TTC549 (cell line): ENCODE measurements at regions not wholly inside any gene's neighbourhood (a gene's known extent, or its start where the extent isn't known, plus 50 kb on each side); places are given as distances from the start of the nearest gene placed in this dataset.

Experiments
- FAIRE-seq: peaks from 2 replicates; lab custom pipeline; 2012; peaks lifted over from hg19 to GRCh38; lab: Jason Lieb, UNC

DNA sequence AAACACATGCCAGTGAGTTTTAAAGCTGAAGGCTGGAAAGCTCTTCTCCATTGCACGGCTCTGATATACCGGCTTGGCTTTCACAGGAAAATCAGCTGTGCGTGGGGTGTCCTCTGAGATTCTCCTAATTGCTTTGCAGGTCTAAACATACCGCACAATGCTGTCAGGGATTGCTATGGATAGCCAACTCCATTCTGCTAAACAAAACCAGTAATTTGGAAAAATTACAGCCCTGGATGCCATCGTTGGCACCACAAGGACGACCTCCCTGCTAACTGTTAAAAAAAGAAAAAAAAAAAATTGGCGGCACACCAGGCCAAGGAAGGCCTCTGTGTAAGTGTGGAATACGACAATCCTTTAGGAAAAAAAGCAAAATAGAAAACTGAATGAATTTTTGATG lies 118.6 kb upstream of the ADARB2 start:
- FAIRE-seq: no peak

- no peak for FAIRE-seq
Measured at GRCh38 chr10:1854271-1854670, 116.9 kb upstream of the ADARB2 start.

DNA sequence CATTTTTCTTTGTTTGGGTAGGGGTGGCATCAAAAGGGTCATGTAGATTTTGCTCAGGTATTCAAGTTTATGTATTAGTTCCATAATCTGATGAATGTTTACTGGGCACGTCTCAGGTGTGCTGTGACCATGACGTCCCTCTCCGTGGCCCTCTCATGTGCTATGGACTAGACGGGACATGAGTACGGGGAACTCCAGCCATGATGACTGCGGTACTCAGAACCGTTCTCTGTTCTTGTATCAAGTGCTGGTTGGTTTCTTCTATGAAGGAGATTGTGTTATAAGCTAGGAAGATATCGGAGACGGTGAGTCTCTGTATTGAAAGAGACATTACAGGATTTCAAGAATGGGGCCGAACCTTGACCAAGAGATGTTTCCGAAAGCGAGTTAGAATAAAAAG lies 116.5 kb upstream of the ADARB2 start:
- no peak for FAIRE-seq

- FAIRE-seq: no peak
Measured at GRCh38 chr10:1852841-1853240, 115.5 kb upstream of the ADARB2 start.

DNA sequence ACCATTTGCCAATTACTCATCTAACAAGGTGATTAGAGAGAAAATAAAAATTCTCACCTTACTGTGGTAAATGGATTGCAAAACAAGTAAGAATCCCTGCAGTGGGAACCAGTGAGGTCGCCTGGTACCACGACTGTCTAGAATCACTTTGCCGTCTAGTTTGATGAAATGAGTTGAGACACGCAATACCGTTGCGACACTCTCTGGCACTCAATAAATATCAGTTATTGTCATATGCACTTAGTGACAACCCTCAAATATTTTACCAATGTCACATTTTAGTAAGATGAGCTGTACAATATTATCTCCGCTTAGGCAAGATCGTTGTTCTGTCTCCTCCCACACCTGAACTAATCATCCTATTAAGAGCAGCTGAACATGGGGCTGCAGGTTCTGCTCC lies 114.4 kb upstream of the ADARB2 start:
- FAIRE-seq: no peak

GRCh38 chr10:1850971-1851527 lies 113.7 kb upstream of the ADARB2 start:
- no peak for FAIRE-seq

GRCh38 chr10:1847361-1847760 lies 110.0 kb upstream of the ADARB2 start:
- FAIRE-seq: no peak

DNA sequence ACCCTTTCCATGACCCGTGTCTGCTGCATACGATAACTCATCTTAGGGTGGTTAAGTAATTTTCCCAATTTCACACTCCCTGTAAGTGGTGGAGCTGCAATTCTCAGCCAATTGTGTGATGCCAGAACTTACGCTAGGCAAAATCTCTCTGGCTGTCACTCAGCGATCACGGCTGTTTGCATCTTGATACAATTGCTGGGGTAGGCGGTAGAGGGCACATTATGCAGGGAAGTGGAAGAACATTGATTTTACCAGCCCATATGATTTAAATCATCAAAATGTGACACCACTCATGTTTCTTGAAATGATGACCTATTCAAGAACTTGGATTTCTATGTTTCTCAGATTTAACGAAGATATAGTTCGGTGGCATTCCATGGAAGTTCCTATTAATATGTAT lies 108.7 kb upstream of the ADARB2 start:
- FAIRE-seq: no peak

DNA sequence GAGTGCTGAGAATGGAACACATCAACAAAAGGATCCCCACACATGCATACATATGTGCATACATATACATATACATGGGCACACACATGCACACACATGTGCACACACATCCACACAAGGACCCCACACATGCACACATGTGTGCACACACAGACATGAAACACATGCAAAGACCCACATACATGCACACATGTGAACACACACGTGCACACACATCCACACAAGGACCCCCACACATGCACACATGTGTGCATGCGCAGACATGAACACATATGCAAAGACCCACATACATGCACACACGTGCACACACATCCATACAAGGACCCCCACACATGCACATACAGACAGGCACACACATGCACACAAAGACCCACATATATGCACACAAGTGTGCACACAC lies 104.4 kb upstream of the ADARB2 start:
- FAIRE-seq: no peak

- no peak for FAIRE-seq
Measured at GRCh38 chr10:1829712-1830111, 92.4 kb upstream of the ADARB2 start.

- no peak for FAIRE-seq
Measured at GRCh38 chr10:1824928-1825327, 87.6 kb upstream of the ADARB2 start.

DNA sequence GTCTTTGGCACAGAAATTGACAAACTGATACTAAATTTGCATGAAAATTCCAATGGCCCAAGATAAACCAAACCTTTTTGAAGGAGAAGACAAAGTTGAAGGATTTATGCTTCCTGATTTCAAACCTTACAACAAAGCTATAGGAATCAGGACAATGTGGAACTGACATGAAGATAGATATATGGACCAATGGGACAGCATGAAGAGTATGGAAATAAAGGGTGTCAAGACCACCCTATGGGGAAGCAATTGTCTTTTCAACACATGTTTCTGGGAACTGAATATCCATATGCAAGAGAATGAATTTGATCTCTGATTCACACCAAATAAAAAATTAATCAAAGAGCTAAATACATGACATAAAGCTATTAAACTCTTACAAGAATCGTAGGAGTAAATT lies 77.2 kb upstream of the ADARB2 start:
- FAIRE-seq: no peak

GRCh38 chr10:1809139-1809741 lies 71.9 kb upstream of the ADARB2 start:
- no peak for FAIRE-seq

DNA sequence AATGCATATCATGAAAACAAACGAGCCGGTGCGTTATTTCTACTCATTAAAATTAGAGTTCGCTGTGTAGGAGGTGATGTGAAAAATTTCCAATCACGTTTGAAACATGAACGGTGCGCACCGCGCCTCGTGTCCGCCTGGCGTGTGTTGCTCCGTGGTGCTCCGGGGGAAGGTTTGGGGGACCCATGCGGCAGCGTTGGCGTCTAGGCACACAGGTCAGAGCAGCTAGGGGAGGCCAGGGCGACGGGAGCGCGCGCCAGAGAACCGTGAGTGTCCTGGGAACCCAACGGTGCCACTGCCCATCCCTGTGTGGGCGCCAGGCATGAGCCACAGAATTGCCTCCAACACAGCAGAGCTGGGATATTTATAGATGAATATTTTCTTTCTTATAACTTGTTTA lies 70.6 kb upstream of the ADARB2 start:
- FAIRE-seq: no peak

- no peak for FAIRE-seq
Measured at GRCh38 chr10:1807196-1807595, 69.9 kb upstream of the ADARB2 start.

DNA sequence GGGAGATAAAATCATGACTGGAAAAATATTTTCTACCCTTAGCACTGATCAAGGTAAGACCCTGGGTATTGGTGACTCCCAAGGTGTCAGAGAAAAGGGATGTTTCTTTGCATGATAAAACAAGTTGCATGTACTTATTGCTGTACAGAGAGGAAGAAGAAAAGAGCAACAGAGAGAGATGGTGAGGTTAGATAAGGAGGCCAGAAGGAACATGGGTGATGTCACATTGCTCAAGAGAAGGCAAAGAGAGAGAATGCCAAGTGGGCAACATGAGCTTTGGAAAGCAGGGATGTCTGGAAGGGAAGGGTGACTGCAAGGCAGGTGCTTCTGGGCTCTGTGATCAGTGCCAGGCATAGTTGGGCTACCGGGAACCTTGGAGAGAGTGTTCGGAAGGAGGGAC lies 65.1 kb upstream of the ADARB2 start:
- FAIRE-seq: no peak

- FAIRE-seq: no peak
Measured at GRCh38 chr10:1788401-1788800, 51.1 kb upstream of the ADARB2 start.
